ENCODE measurements at regions not wholly inside any gene's neighbourhood (a gene's known extent, or its start where the extent isn't known, plus 50 kb on each side); places are given as distances from the start of the nearest gene placed in this dataset.
"Not testable (repeated sequence)": the region's sequence is repeated elsewhere in the genome, so short reads cannot be mapped to it uniquely, and the experiment has no call there.

DNA sequence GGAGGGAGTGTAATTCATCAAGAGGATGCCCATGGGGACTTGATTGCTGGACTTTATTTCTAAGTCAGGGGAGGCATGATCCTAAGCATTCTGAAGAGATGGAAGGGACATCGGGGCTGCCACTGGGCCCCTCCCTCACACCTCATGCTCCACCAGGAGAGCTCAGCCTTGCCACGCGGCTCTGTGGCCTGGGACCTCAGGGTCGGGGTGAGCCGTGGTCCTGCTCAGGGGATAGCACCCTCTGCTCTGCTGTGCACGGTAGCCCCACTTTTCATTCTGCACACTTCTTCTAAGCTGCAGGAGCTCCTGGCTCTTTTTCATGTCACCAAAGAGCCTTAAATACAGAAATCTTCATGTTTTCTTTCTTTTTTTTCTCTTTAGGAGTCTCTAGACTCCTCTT, 75.5 kb upstream of the DPP6 start:
- not testable (repeated sequence) for H3K4me3 ChIP-seq (replicated peaks; ENCODE audit: low read depth, low read length); DNase-seq (ENCODE audit: low read depth)

DNA sequence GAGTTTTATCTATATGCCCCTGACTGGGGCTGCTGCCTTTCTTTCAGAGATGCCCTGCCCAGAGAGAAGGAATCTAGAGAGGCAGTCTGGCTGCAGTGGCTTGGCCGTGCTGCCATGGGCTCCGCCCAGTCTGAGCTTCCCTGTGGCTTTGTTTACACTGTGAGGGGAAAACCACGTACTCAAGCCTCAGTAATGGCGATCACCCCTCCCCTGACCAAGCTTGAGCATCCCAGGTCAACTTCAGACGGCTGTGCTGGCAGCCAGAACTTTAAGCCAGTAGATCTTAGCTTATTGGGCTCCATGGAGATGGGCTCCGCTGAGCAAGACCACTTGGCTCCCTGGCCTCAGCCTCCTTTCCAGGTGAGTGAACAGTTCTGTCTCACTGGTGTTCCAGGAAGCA, 69.0 kb upstream of the DPP6 start:
- not testable (repeated sequence) for H3K4me3 ChIP-seq (replicated peaks; ENCODE audit: low read depth, low read length); DNase-seq (ENCODE audit: low read depth)

DNA sequence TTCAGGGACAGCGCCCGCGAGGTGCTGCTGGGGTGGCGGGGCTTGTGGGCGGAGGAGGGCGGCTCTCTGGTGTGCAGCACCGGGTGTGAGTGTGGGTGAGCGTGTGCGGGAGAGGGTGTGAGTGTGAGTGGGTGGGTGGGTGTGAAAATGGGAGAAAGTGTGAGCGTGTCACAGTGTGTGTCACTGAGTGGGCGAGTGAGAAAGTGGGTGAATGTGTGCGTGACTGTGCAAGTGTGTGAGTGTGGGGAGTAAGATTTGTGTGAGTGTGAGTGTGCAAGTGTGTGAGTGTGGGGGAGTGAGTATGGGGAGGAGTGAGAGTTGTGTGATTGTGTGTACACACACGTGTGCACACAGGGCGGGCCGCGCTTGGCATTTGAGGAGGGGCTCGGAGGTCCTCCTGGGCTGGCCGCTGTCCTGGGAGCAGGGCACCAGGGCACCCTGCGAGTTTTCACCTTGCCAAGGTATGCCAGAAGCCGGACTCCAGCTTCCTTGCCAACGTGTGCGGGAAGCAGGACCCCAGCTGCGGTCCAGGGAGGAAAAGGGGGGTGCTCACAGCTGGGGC, 63.1 kb upstream of the DPP6 start:
- not testable (repeated sequence) for DNase-seq (ENCODE audit: low read depth); H3K4me3 ChIP-seq (replicated peaks; ENCODE audit: low read depth, low read length)

DNA sequence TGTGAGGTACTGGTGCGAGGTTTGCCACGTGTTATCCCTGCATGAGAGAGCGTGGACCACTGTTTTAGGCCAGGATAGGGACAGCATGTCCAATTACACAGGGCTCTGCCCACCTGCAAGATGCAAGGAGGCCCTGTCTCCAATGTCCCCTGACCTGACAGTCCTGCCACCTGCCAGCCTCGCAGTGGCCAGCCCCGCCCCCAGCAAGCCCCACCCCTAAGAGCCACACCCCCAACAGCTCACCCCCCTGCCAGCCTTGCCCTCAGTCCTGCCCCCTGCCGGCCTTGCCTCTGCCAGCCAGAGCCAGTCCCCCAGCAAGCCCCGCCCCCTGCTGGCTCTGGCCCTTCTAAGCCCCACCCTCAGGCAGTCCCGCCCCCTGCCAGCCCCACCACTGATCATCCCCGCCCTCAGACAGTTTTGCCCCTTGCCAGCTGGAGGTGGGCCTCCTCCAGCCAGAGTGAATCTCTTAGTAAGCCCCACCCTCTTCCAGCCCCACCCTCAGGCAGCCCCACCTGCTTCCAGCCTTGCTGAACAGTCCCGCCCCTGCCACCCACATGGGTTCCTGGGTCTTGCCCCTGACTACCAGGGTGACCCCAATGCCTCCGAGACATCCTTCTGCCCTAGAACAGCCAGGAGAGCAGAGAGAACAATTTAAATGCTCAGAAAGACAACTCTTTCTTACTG, 62.3 kb upstream of the DPP6 start:
- DNase-seq (ENCODE audit: low read depth); H3K4me3 ChIP-seq (replicated peaks; ENCODE audit: low read depth, low read length): not testable (repeated sequence)

DNA sequence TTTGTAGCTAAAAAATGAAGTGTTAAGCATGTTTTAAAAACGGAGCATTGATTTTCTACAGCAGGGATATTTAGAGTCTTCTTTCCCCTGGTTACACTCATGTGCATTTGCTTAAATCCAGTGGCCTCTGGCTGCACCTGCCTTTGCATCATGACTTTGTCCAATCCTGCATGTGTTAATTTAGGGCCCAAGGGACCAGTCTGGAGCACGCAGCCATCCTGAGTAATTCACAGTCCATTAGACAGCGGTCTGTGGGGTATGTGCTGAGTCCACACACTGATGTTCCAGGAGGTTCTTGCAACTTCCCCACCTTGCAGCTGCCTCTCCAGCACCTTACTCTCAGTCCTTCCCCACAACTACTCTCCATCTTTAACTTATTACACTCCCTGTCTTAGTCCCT, 60.7 kb upstream of the DPP6 start:
- not testable (repeated sequence) for H3K4me3 ChIP-seq (replicated peaks; ENCODE audit: low read depth, low read length); DNase-seq (ENCODE audit: low read depth)

DNA sequence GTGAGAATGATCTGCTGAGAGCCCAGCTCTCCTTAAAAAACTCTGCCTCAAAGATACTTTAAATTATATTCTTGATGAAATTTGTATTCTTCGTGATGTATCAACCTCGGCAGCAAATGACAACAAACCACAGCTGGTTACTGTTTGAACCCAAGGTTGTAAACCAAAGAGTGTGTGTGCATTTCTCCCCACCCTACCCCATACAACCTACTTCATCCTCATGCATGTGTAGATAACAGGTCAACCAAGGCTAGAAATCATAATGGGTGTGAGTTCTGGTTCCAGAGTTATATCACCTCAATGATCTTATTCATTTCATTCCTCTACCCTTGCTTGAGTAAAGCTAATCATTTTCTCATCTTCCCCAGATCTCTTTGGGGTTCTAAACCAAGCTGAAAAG, 58.8 kb upstream of the DPP6 start:
- DNase-seq (ENCODE audit: low read depth); H3K4me3 ChIP-seq (replicated peaks; ENCODE audit: low read depth, low read length): not testable (repeated sequence)

DNA sequence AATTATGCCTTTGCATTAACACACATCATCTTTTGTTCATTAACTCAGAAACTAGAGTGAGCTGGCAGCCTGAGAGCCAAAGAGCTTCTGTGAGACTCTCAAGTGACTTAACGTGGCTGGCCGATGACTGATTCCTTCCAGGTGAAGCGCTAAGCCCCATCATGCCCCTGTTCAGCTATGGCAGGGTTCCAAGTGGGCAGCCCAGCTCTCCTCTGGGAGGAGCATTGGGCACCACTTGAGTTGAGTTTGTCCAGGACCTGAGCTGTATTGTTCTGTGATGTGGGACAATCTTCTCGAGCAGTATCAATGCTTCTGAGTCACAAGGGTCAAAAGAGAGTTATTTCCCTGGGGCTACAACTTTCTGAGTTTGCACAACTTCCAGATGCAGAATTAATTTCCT, 53.3 kb upstream of the DPP6 start:
- not testable (repeated sequence) for DNase-seq (ENCODE audit: low read depth); H3K4me3 ChIP-seq (replicated peaks; ENCODE audit: low read depth, low read length)

All from fibroblast of pulmonary artery (primary cell).